ENCODE measurements at regions not wholly inside any gene's neighbourhood (a gene's known extent, or its start where the extent isn't known, plus 50 kb on each side); places are given as distances from the start of the nearest gene placed in this dataset.
"Not testable (repeated sequence)": the region's sequence is repeated elsewhere in the genome, so short reads cannot be mapped to it uniquely, and the experiment has no call there.

GRCh38 chr3:105296182-105296822, 70.4 kb upstream of the ALCAM start:
- not testable (repeated sequence) for DNase-seq (ENCODE audit: low read depth)

- DNase-seq (ENCODE audit: low read depth): peak; percentile 3
These were observed 62.2 kb upstream of the ALCAM start for GRCh38 chr3:105304487-105304886.

GRCh38 chr3:105315144-105315543, 51.6 kb upstream of the ALCAM start:
- no peak for DNase-seq (ENCODE audit: low read depth)

- DNase-seq (ENCODE audit: low read depth): no peak
These were observed 50.9 kb upstream of the ALCAM start for GRCh38 chr3:105315815-105316214.

GRCh38 chr3:105316331-105316730, 50.4 kb upstream of the ALCAM start:
- DNase-seq (ENCODE audit: low read depth): no peak

Measured in ELR (cell line).